GM12878 (cell line): ENCODE measurements at regions not wholly inside any gene's neighbourhood (a gene's known extent, or its start where the extent isn't known, plus 50 kb on each side); places are given as distances from the start of the nearest gene placed in this dataset.

Experiments used
- ATAC-seq: fragments of 200-7000 bp; cut with Tn5 transposase; 3 replicates; pipeline ENCODE4 v1.9.1; 2020; ENCODE audit warnings: mild to moderate bottlenecking, moderate library complexity
- BruUV-seq: library from RNA; stranded (reverse); fragments of 400-500 nt; replicated peaks from 2 replicates; lab custom pipeline; 2021; lab: Mats Ljungman, UMichigan
- CTCF ChIA-PET: fragments of 300-600 bp; sonication (Branson Sonifier 250); formaldehyde crosslinking; extraction: SDS; loops from one replicate; lab custom pipeline; 2021; ENCODE audit warnings: inconsistent platforms; lab: Yijun Ruan, JAX
- POLR2A ChIA-PET: fragments of 350-600 bp; formaldehyde crosslinking; extraction: SDS; loops from one replicate; lab custom pipeline; 2021; ENCODE audit warnings: inconsistent platforms; lab: Charles Lee
- RAD21 ChIA-PET: fragments of 300-600 bp; sonication (Branson Sonifier 250); formaldehyde crosslinking; loops from one replicate; lab custom pipeline; 2023; ENCODE audit warnings: antibody characterized with exemption; ENCODE audit not compliant: unreplicated experiment; lab: Charles Lee
- SMC1A ChIA-PET: fragments of 300-600 bp; sonication (Branson Sonifier 250); formaldehyde crosslinking; loops from one replicate; lab custom pipeline; 2023; ENCODE audit not compliant: unreplicated experiment, uncharacterized antibody; lab: Charles Lee
- DNase-seq: peaks from one replicate; pipeline ENCODE4 v3.0.0-alpha.2; 2011; ENCODE audit warnings: low read depth, low spot score
- FAIRE-seq: peaks from 3 replicates; lab custom pipeline; 2011; peaks lifted over from hg19 to GRCh38; lab: Jason Lieb, UNC
- H2AFZ ChIP-seq: 2 replicates; pipeline ENCODE4 v1.6.0; 2011; ENCODE audit warnings: low read depth, low read length, control low read depth; ENCODE audit not compliant: control insufficient read depth
- H3K27ac ChIP-seq: 2 replicates; pipeline ENCODE4 v1.5.1; 2011; ENCODE audit warnings: control low read depth; ENCODE audit not compliant: control insufficient read depth, insufficient read depth
- H3K27me3 ChIP-seq, 2 experiments: replicated peaks in 1 of 2; 2 replicates each; pipeline versions ENCODE4 v1.6.0 to v1.6.1; 2011; ENCODE audit warnings: low read length in 1 of 2; ENCODE audit not compliant: control insufficient read depth in 2 of 2, insufficient read depth in 2 of 2
- H3K36me3 ChIP-seq, 2 experiments: 2 replicates each; pipeline ENCODE4 v1.5.1; 2011; ENCODE audit warnings: low read length in 1 of 2; ENCODE audit not compliant: control insufficient read depth in 2 of 2, insufficient read depth in 2 of 2
- H3K4me1 ChIP-seq: 2 replicates; pipeline ENCODE4 v1.6.1; 2011; ENCODE audit warnings: mild to moderate bottlenecking, low read length, moderate library complexity, mixed read lengths; ENCODE audit not compliant: control insufficient read depth, insufficient read depth
- H3K4me2 ChIP-seq: 2 replicates; pipeline ENCODE4 v1.6.0; 2011; ENCODE audit warnings: control low read depth; ENCODE audit not compliant: control insufficient read depth, insufficient read depth
- H3K4me3 ChIP-seq: fragments of 200-600 bp; sonication (generic); 2 replicates; pipeline ENCODE4 v1.5.1; 2016
- H3K79me2 ChIP-seq: 2 replicates; pipeline ENCODE4 v1.6.0; 2011; ENCODE audit warnings: low read length; ENCODE audit not compliant: control insufficient read depth, insufficient read depth
- H3K9ac ChIP-seq: 2 replicates; pipeline ENCODE4 v1.8.0; 2011; ENCODE audit warnings: low read length, control low read depth, mixed read lengths; ENCODE audit not compliant: control insufficient read depth, insufficient read depth
- H3K9me3 ChIP-seq: replicated peaks from 3 replicates; pipeline ENCODE4 v1.5.1; 2011; ENCODE audit warnings: mild to moderate bottlenecking, low read length; ENCODE audit not compliant: control insufficient read depth, insufficient read depth
- H4K20me1 ChIP-seq: 2 replicates; pipeline ENCODE4 v1.6.0; 2011; ENCODE audit not compliant: control insufficient read depth, insufficient read depth
- ASH2L ChIP-seq: fragments of 300-600, 200-600 bp; sonication (generic); IDR thresholded peaks from 2 replicates; pipeline ENCODE4 v1.6.1; 2017; ENCODE audit warnings: low read depth, mild to moderate bottlenecking, borderline replicate concordance
- BMI1 ChIP-seq: fragments of 450-650 bp; IDR thresholded peaks from 2 replicates; pipeline ENCODE4 v1.6.1; 2016; ENCODE audit warnings: mild to moderate bottlenecking, moderate library complexity, borderline replicate concordance
- BRCA1 ChIP-seq: IDR thresholded peaks from 2 replicates; pipeline ENCODE4 v1.6.1; 2011; ENCODE audit warnings: low read depth, low read length, improper control_type of control experiment
- CEBPB ChIP-seq, 2 experiments: fragments of 150-350 bp in 1 of 2; IDR thresholded peaks; 2 replicates each; pipeline ENCODE4 v1.6.1; 2012 to 2014; ENCODE audit warnings: low read depth in 2 of 2, low read length in 2 of 2, borderline replicate concordance in 1 of 2, inconsistent platforms in 1 of 2
- CREM ChIP-seq: IDR thresholded peaks from 2 replicates; pipeline ENCODE4 v1.6.1; 2014; ENCODE audit warnings: antibody characterized with exemption, low read depth
- EED ChIP-seq: sonication (generic); IDR thresholded peaks from 2 replicates; pipeline ENCODE4 v1.6.1; 2016; ENCODE audit warnings: antibody characterized with exemption, low read depth
- ETV6 ChIP-seq, 2 experiments: fragments of 450-650 bp in 1 of 2; IDR thresholded peaks in 1 of 2; conservative IDR thresholded peaks in 1 of 2; 2 replicates each; pipeline ENCODE4 v1.6.1; 2014; ENCODE audit warnings: antibody characterized with exemption in 1 of 2, borderline replicate concordance in 1 of 2, low read depth in 1 of 2, mild to moderate bottlenecking in 1 of 2, moderate library complexity in 1 of 2
- IRF5 ChIP-seq: fragments of 450-650 bp; IDR thresholded peaks from 2 replicates; pipeline ENCODE4 v1.6.1; 2017; ENCODE audit warnings: borderline replicate concordance
- KAT2A ChIP-seq: conservative IDR thresholded peaks from 2 replicates; pipeline ENCODE4 v1.6.1; 2011; ENCODE audit warnings: low read depth, low read length; ENCODE audit not compliant: control insufficient read depth
- KLF5 ChIP-seq: fragments of 450-650 bp; IDR thresholded peaks from 2 replicates; pipeline ENCODE4 v1.6.1; 2014; ENCODE audit warnings: mild to moderate bottlenecking; ENCODE audit not compliant: partially characterized antibody
- MXI1 ChIP-seq: fragments of 150-350 bp; IDR thresholded peaks from 2 replicates; pipeline ENCODE4 v1.6.1; 2011; ENCODE audit warnings: low read depth, mild to moderate bottlenecking, inconsistent platforms, low read length, improper control_type of control experiment
- PBX3 ChIP-seq: IDR thresholded peaks from 2 replicates; pipeline ENCODE4 v1.6.1; 2011; ENCODE audit warnings: mild to moderate bottlenecking, low read depth, low read length, moderate library complexity; ENCODE audit not compliant: insufficient replicate concordance
- WGBS: methylation state at CpG from one replicate; pipeline ENCODE4 v1.1.6; 2016; ENCODE audit warnings: low lambda C conversion rate; ENCODE audit not compliant: insufficient replicate concordance, insufficient coverage; ENCODE audit errors: missing lambda C conversion rate; 5-methylcytosine and 5-hydroxymethylcytosine counted together
- in situ Hi-C: fragments of 300-500 bp; cut with MboI; formaldehyde crosslinking; loops from 9 replicates; pipeline ENCODE4 v1.14.3; 2018; ENCODE audit warnings: mixed read lengths
- intact Hi-C: fragments of 100-400 bp; cut with micrococcal nuclease; formaldehyde crosslinking; loops from one replicate; pipeline ENCODE4 v1.14.2; 2022; ENCODE audit not compliant: unreplicated experiment
- TF ChIP-seq, protein P1 (sequence below): IDR thresholded peaks from 2 replicates; pipeline ENCODE4 v1.6.1; 2011; ENCODE audit warnings: low read depth, mild to moderate bottlenecking, low read length, moderate library complexity, borderline replicate concordance; ENCODE audit errors: extremely low read depth

GRCh38 chr2:236861196-236861875, 224.4 kb upstream of the COPS8 start:
- CTCF ChIA-PET = no interaction called here

DNA sequence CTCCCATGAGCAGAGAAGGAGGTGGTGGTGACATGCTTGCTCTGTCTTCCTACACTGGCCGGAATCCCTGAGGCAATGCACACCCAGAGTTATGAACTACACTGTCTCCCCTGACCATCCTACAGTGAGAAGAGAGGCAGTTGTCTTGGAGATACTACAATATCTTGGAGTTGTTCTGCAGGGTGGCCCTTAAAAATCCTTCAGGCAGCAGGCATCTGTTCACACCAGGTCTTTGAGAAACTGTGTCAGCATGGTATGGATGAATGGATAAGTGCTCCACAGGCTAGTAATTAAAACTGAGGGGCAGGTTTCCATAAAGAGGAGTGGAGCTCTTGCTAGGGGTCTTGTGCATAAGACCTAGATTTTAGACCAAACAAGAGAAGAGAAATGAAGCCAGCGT, 223.7 kb upstream of the COPS8 start:
- H3K27me3 ChIP-seq = no peaks in the 10 kb centered on the region
- POLR2A ChIA-PET = no interaction called here
- intact Hi-C loops = no loop called here
- no peaks in the 10 kb centered on the region for H3K36me3 ChIP-seq
- H3K4me3 ChIP-seq = no peak overlapping the region
- FAIRE-seq (no peak), ATAC-seq (no peak), DNase-seq (no peak)
- RAD21 ChIA-PET = no interaction called here
- BruUV-seq = no TSS peak
- SMC1A ChIA-PET = no interaction called here
- CTCF ChIA-PET = no interaction called here
- WGBS = 56% methylated on average over 2 of the region's 2 CpGs
- H3K79me2 ChIP-seq = no peaks in the 10 kb centered on the region
- in situ Hi-C loops = no loop called here
- H3K4me2 ChIP-seq = no peak overlapping the region
- no peaks in the 10 kb centered on the region for H4K20me1 ChIP-seq
- H2AFZ ChIP-seq = no peak overlapping the region
- H3K4me1 ChIP-seq = peaks cover 8% of the 10 kb centered on the region
- H3K9ac ChIP-seq = no peak overlapping the region
- peaks cover 4% of the 10 kb centered on the region; the same call in 2 of the 3 replicates for H3K9me3 ChIP-seq
- H3K27ac ChIP-seq = no peak overlapping the region
- TF ChIP-seq ETV6 (conservative IDR thresholded peaks at IDR 0.05 in 1 of 2, IDR thresholded peaks at IDR 0.05 in 1 of 2; ENCODE audit: borderline replicate concordance in 1 of 2, low read depth in 1 of 2) = no peak
- TF ChIP-seq KAT2A = no peak
- no peak for TF ChIP-seq ASH2L
- TF ChIP-seq EED = no peak
- TF ChIP-seq PBX3 = no peak
- no peak for TF ChIP-seq BRCA1
- TF ChIP-seq, protein P1, sequence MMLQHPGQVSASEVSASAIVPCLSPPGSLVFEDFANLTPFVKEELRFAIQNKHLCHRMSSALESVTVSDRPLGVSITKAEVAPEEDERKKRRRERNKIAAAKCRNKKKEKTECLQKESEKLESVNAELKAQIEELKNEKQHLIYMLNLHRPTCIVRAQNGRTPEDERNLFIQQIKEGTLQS = no peak
- TF ChIP-seq CEBPB (IDR thresholded peaks at IDR 0.05; ENCODE audit: borderline replicate concordance in 1 of 2, low read depth in 2 of 2, low read length in 2 of 2) = no peak
- TF ChIP-seq IRF5 = no peak
- TF ChIP-seq BMI1 = no peak
- no peak for TF ChIP-seq CREM

More at GRCh38 chr2:236861196-236861875, 224.4 kb upstream of the COPS8 start:
- Histone ChIP-seq H3K36me3 (no peaks in the 10 kb centered on the region), H3K27me3 (no peaks in the 10 kb centered on the region), H3K4me1 (peaks cover 8% of the 10 kb centered on the region), H3K27ac (no peak overlapping the region), H2AFZ (no peak overlapping the region), H4K20me1 (no peaks in the 10 kb centered on the region), H3K9ac (no peak overlapping the region), H3K9me3 (peaks cover 4% of the 10 kb centered on the region; the same call in 2 of the 3 replicates), H3K4me2 (no peak overlapping the region), H3K4me3 (no peak overlapping the region), H3K79me2 (no peaks in the 10 kb centered on the region)
- intact Hi-C loops = no loop called here
- ChIA-PET SMC1A (no interaction called here), POLR2A (no interaction called here), RAD21 (no interaction called here)
- FAIRE-seq (no peak), DNase-seq (no peak), ATAC-seq (no peak)
- BruUV-seq = no TSS peak
- TF ChIP-seq KLF5 (no peak), MXI1 (no peak), KAT2A (no peak)
- TF ChIP-seq, protein P1 = no peak
- WGBS = 18% methylated on average over 8 of the region's 8 CpGs
- in situ Hi-C loops = no loop called here
